Heart left ventricle (tissue), 13 donors: ENCODE measurements at regions not wholly inside any gene's neighbourhood (a gene's known extent, or its start where the extent isn't known, plus 50 kb on each side); places are given as distances from the start of the nearest gene placed in this dataset.

ENCODE experiments used
- POLR2A ChIP-seq, 2 donors: fragments of 450-650 bp; IDR thresholded peaks; one replicate each; pipeline ENCODE4 v1.6.1; 2017; ENCODE audit warnings: antibody characterized with exemption in 2 of 2, mild to moderate bottlenecking in 2 of 2, moderate library complexity in 2 of 2
- TF ChIP-seq, protein P1 (sequence below), 12 donors: fragments of 200-600 bp; sonication (generic) in 4 of 12; IDR thresholded peaks; one replicate each; pipeline versions ENCODE4 v1.5.0 to v1.8.0; 2018 to 2022; ENCODE audit warnings: antibody characterized with exemption in 12 of 12, mild to moderate bottlenecking in 5 of 12
- donor health status: ischemic (EF 13 %, LVEDD 7.1; RV severe dilation, severe dysfunction).
- donor health status: DM: no; HTN: yes; CAD: no.
- donor health status: DM: no; HTN: no; CAD: no.
- donor health status: ischemic (EF 25% LVEDD 6.9; RV normal size, moderate dysfunction).
- donor health status: ischemic (EF 25% LVEDD 5.7; RV mildly dilated, moderate dysfunction).
- donor health status: ischemic (EF 35%, LVEDD 5.7; RV mildly dilated, moderate dysfunction).
- donor health status: nonischemic (EF 11% LVEDD 7.7; RV severe dilation, severe dysfunction).
- donor health status: DM: yes; HTN: yes; CAD: no.
- donor health status: PGD.
- donor health status: ischemic (EF 29% LVEDD 5.4; RV normal size, mild dysfunction).
- donor health status: nonischemic (EF 23%, LVEDD 6.1; RV moderate dilation, normal function).

DNA sequence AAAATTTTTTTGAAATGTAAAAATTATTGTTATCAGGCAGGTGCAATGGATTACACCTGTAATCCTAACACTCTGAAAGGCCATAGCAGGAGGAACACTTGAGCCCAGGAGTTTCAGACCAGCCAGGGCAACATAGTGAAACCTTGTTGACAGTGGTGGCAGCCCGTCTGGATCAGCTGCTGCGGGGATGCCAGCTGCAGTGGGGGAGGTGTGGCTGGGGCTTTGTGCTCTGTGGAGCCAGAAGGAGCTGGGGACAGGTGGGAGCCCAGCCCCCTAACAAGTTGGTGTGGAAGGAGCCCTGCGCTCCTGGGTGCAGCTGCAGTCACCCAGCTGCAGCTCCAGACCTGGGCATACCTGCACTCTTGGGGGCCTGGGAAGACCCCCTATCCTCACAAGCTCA is 182.4 kb upstream of the MC4R start:
- TF ChIP-seq, protein P1, sequence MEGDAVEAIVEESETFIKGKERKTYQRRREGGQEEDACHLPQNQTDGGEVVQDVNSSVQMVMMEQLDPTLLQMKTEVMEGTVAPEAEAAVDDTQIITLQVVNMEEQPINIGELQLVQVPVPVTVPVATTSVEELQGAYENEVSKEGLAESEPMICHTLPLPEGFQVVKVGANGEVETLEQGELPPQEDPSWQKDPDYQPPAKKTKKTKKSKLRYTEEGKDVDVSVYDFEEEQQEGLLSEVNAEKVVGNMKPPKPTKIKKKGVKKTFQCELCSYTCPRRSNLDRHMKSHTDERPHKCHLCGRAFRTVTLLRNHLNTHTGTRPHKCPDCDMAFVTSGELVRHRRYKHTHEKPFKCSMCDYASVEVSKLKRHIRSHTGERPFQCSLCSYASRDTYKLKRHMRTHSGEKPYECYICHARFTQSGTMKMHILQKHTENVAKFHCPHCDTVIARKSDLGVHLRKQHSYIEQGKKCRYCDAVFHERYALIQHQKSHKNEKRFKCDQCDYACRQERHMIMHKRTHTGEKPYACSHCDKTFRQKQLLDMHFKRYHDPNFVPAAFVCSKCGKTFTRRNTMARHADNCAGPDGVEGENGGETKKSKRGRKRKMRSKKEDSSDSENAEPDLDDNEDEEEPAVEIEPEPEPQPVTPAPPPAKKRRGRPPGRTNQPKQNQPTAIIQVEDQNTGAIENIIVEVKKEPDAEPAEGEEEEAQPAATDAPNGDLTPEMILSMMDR (IDR thresholded peaks at IDR 0.05), result no peak
- no peak for TF ChIP-seq POLR2A (IDR thresholded peaks at IDR 0.05)
